ENCODE measurements at regions not wholly inside any gene's neighbourhood (a gene's known extent, or its start where the extent isn't known, plus 50 kb on each side); places are given as distances from the start of the nearest gene placed in this dataset.

GRCh38 chr20:23258747-23259121 lies 91.9 kb upstream of the NXT1 start:
- peaks cover 14% of the 10 kb centered on the region; the same call in 1 of the 2 replicates for H3K4me1 ChIP-seq (ENCODE audit: control insufficient read depth, insufficient read depth, low read length)
- H3K27me3 ChIP-seq (ENCODE audit: control insufficient read depth, insufficient read depth, low read length), result peaks cover 5% of the 10 kb centered on the region; the same call in 1 of the 2 replicates
- intact Hi-C loops (cut with micrococcal nuclease) (no loop called here), dilution Hi-C loops (cut with HindIII; ENCODE audit: low sequenced_read_pairs, unreplicated experiment) (no loop called here), in situ Hi-C loops (cut with MboI; ENCODE audit: low sequenced_read_pairs) (no loop called here)
- no peak for DNase-seq
- H4K20me1 ChIP-seq (ENCODE audit: insufficient read depth, low read length), result no peaks in the 10 kb centered on the region
- no peak overlapping the region for H3K4me3 ChIP-seq (ENCODE audit: insufficient read depth, low read depth, low read length)
- POLR2A ChIA-PET (ENCODE audit: unreplicated experiment), result no interaction called here
- no CpG with 5 or more reads among the region's 3 CpGs for WGBS, 2 experiments (ENCODE audit: extremely low coverage in 2 of 2, insufficient read length in 1 of 2)
- 0 out of 2 replicates have a peak overlapping the region, but pooled peaks have one; percentile 45 for H2AK5ac ChIP-seq (ENCODE audit: low read depth, low read length)
- peaks cover 4% of the 10 kb centered on the region; the same call in 1 of the 2 replicates for H3K9me3 ChIP-seq (ENCODE audit: control insufficient read depth, insufficient read depth, low read length)
- H4K8ac ChIP-seq (ENCODE audit: low read depth in 2 of 2, low read length in 2 of 2), result no peak overlapping the region
- no peak overlapping the region for H4K5ac ChIP-seq (ENCODE audit: low read depth, low read length)
- H2AK9ac ChIP-seq (replicated peaks; ENCODE audit: low read depth, low read length, poor library complexity), result no peak overlapping the region
- no peak overlapping the region for H3K4me2 ChIP-seq (ENCODE audit: low read depth, low read length)
- H2BK120ac ChIP-seq (ENCODE audit: low read depth, low read length), result peak overlapping the region; percentile 29; the same call in 1 of the 2 replicates
- H3K18ac ChIP-seq (ENCODE audit: low read depth, low read length), result no peak overlapping the region
- no peak overlapping the region for H2AFZ ChIP-seq (replicated peaks; ENCODE audit: low read length, poor library complexity)
- H2BK5ac ChIP-seq (ENCODE audit: low read depth, low read length, poor library complexity, severe bottlenecking), result no peak overlapping the region
- no peak overlapping the region for H3K14ac ChIP-seq (replicated peaks; ENCODE audit: low read depth, low read length)
- no peak overlapping the region for H2BK15ac ChIP-seq (ENCODE audit: low read depth, low read length)
- H2BK20ac ChIP-seq (ENCODE audit: low read depth, low read length), result no peak overlapping the region; the same call in 1 of the 2 replicates
- TF ChIP-seq SMC3 (IDR thresholded peaks at IDR 0.05; ENCODE audit: low read depth, low read length) (no peak), NFE2L2 (IDR thresholded peaks at IDR 0.05; ENCODE audit: low read depth, low read length) (no peak), RFX5 (IDR thresholded peaks at IDR 0.05; ENCODE audit: low read depth, low read length) (no peak), RCOR1 (IDR thresholded peaks at IDR 0.05; ENCODE audit: insufficient replicate concordance, low read length) (no peak), RAD21 (IDR thresholded peaks at IDR 0.05; ENCODE audit: low read length) (no peak), BHLHE40 (IDR thresholded peaks at IDR 0.05; ENCODE audit: low read depth, low read length) (no peak), FOS (IDR thresholded peaks at IDR 0.05; ENCODE audit: low read depth, low read length) (no peak), CTCF (conservative IDR thresholded peaks at IDR 0.05; ENCODE audit: low read depth, low read length) (no peak), MAFK (IDR thresholded peaks at IDR 0.05; ENCODE audit: low read depth, low read length) (no peak), POLR2A (IDR thresholded peaks at IDR 0.05; ENCODE audit: low read depth, low read length) (no peak), MAZ (IDR thresholded peaks at IDR 0.05; ENCODE audit: borderline replicate concordance, low read depth, low read length) (no peak), ELK1 (IDR thresholded peaks at IDR 0.05; ENCODE audit: borderline replicate concordance, low read depth, low read length) (no peak), CHD1 (IDR thresholded peaks at IDR 0.05; ENCODE audit: low read depth, low read length) (no peak), USF2 (IDR thresholded peaks at IDR 0.05; ENCODE audit: low read depth, low read length) (no peak), CEBPB (IDR thresholded peaks at IDR 0.05; ENCODE audit: low read depth, low read length) (no peak), MXI1 (IDR thresholded peaks at IDR 0.05; ENCODE audit: borderline replicate concordance, low read depth, low read length) (no peak)
- H3K56ac ChIP-seq (ENCODE audit: extremely low read depth, insufficient read depth, low read length), result no peak overlapping the region
- H3K23ac ChIP-seq (ENCODE audit: low read depth, low read length), result no peak overlapping the region
- H3K79me1 ChIP-seq (ENCODE audit: low read depth in 1 of 2, low read length in 2 of 2), result no peaks in the 10 kb centered on the region
- no TSS peak for BruUV-seq (replicated peaks)
- CTCF ChIA-PET, result no interaction called here
- no peaks in the 10 kb centered on the region for H3K36me3 ChIP-seq (ENCODE audit: control insufficient read depth, insufficient read depth, low read length)
- no peak for ATAC-seq (ENCODE audit: low read depth)
- no peak overlapping the region for H3K4ac ChIP-seq (ENCODE audit: low read depth, low read length)
- H3K9ac ChIP-seq (ENCODE audit: low read depth, low read length), result no peak overlapping the region
- H3K27ac ChIP-seq (ENCODE audit: insufficient read depth, low read length), result no peak overlapping the region
- no peaks in the 10 kb centered on the region; the same call in 1 of the 2 replicates for H3K9me1 ChIP-seq (ENCODE audit: insufficient read depth, low read length)
- no peak overlapping the region for H4K91ac ChIP-seq (ENCODE audit: insufficient read depth, low read depth, low read length)
